ENCODE measurements at regions not wholly inside any gene's neighbourhood (a gene's known extent, or its start where the extent isn't known, plus 50 kb on each side); places are given as distances from the start of the nearest gene placed in this dataset.

- DNase-seq (no peak), ATAC-seq (ENCODE audit: low read depth) (no peak)
- no peak overlapping the region for H3K27ac ChIP-seq (ENCODE audit: low read length in 2 of 2)
- H3K27me3 ChIP-seq (replicated peaks in 1 of 4; ENCODE audit: control extremely low read depth in 1 of 4, control insufficient read depth in 3 of 4, insufficient read depth in 4 of 4, low read length in 3 of 4), result no peaks in the 10 kb centered on the region
- H4K20me1 ChIP-seq (ENCODE audit: control insufficient read depth, insufficient read depth, low read length, poor library complexity, severe bottlenecking), result no peaks in the 10 kb centered on the region
- ChIA-PET CTCF (no interaction called here), POLR2A (no interaction called here)
- no peaks in the 10 kb centered on the region for H3K36me3 ChIP-seq (replicated peaks in 1 of 2; ENCODE audit: control extremely low read depth in 1 of 2, control insufficient read depth in 1 of 2, extremely low read depth in 1 of 2, insufficient read depth in 2 of 2, low read length in 1 of 2)
- no peak overlapping the region for H3K9ac ChIP-seq (ENCODE audit: low read length)
- H3K79me2 ChIP-seq (ENCODE audit: control insufficient read depth, insufficient read depth, low read length), result no peaks in the 10 kb centered on the region
- Mint-ChIP-seq H3K27ac (no peak overlapping the region), H3K9me3 (ENCODE audit: insufficient read depth) (no peaks in the 10 kb centered on the region), H3K27me3 (peaks cover 15% of the 10 kb centered on the region), H3K4me3 (no peak overlapping the region), H3K4me1 (no peaks in the 10 kb centered on the region)
- WGBS (ENCODE audit: insufficient coverage), result 86% methylated on average over 12 of the region's 22 CpGs
- H3K4me2 ChIP-seq (replicated peaks; ENCODE audit: low read depth, low read length, poor library complexity, severe bottlenecking), result no peak overlapping the region
- H2AFZ ChIP-seq (ENCODE audit: insufficient read depth, low read depth, low read length, poor library complexity, severe bottlenecking), result no peak overlapping the region
- H3K4me1 ChIP-seq (ENCODE audit: control insufficient read depth in 2 of 2, insufficient read depth in 2 of 2, low read length in 2 of 2), result no peaks in the 10 kb centered on the region
- H3K4me3 ChIP-seq (ENCODE audit: control extremely low read depth in 1 of 5, extremely low read depth in 1 of 5, insufficient read depth in 1 of 5, low read depth in 2 of 5, low read length in 4 of 5), result no peak overlapping the region
- intact Hi-C loops (cut with micrococcal nuclease), result no loop called here
- TF ChIP-seq EZH2 (IDR thresholded peaks at IDR 0.05; ENCODE audit: borderline replicate concordance, insufficient read depth, low read depth, low read length, poor library complexity, severe bottlenecking) (no peak), CTCF (IDR thresholded peaks at IDR 0.05) (no peak)
- no peaks in the 10 kb centered on the region for H3K9me3 ChIP-seq (ENCODE audit: control extremely low read depth in 1 of 3, control insufficient read depth in 2 of 3, insufficient read depth in 1 of 3, low read length in 2 of 3)
These were observed 169.6 kb upstream of the SMIM23 start for GRCh38 chr5:171615705-171616640.

- intact Hi-C loops (cut with micrococcal nuclease), result no loop called here
- H2AFZ ChIP-seq (ENCODE audit: insufficient read depth, low read depth, low read length, poor library complexity, severe bottlenecking), result no peak overlapping the region
- Mint-ChIP-seq H3K4me3 (no peak overlapping the region), H3K4me1 (no peaks in the 10 kb centered on the region), H3K9me3 (ENCODE audit: insufficient read depth) (no peaks in the 10 kb centered on the region), H3K27me3 (peaks cover 20% of the 10 kb centered on the region), H3K27ac (no peak overlapping the region)
- H3K4me2 ChIP-seq (replicated peaks; ENCODE audit: low read depth, low read length, poor library complexity, severe bottlenecking), result no peak overlapping the region
- ATAC-seq (ENCODE audit: low read depth) (no peak), DNase-seq (no peak)
- ChIA-PET POLR2A (no interaction called here), CTCF (no interaction called here)
- H3K79me2 ChIP-seq (ENCODE audit: control insufficient read depth, insufficient read depth, low read length), result no peaks in the 10 kb centered on the region
- 97% methylated on average over 12 of the region's 12 CpGs for WGBS (ENCODE audit: insufficient coverage)
- no peak overlapping the region for H3K4me3 ChIP-seq (ENCODE audit: control extremely low read depth in 1 of 5, extremely low read depth in 1 of 5, insufficient read depth in 1 of 5, low read depth in 2 of 5, low read length in 4 of 5)
- H3K36me3 ChIP-seq (replicated peaks in 1 of 2; ENCODE audit: control extremely low read depth in 1 of 2, control insufficient read depth in 1 of 2, extremely low read depth in 1 of 2, insufficient read depth in 2 of 2, low read length in 1 of 2), result no peaks in the 10 kb centered on the region
- no peaks in the 10 kb centered on the region for H3K27me3 ChIP-seq (replicated peaks in 1 of 4; ENCODE audit: control extremely low read depth in 1 of 4, control insufficient read depth in 3 of 4, insufficient read depth in 4 of 4, low read length in 3 of 4)
- H3K9me3 ChIP-seq (ENCODE audit: control extremely low read depth in 1 of 3, control insufficient read depth in 2 of 3, insufficient read depth in 1 of 3, low read length in 2 of 3), result no peaks in the 10 kb centered on the region
- no peak overlapping the region for H3K27ac ChIP-seq (ENCODE audit: low read length in 2 of 2)
- no peak for TF ChIP-seq CTCF (IDR thresholded peaks at IDR 0.05)
- no peak for TF ChIP-seq EZH2 (IDR thresholded peaks at IDR 0.05; ENCODE audit: borderline replicate concordance, insufficient read depth, low read depth, low read length, poor library complexity, severe bottlenecking)
- no peaks in the 10 kb centered on the region for H3K4me1 ChIP-seq (ENCODE audit: control insufficient read depth in 2 of 2, insufficient read depth in 2 of 2, low read length in 2 of 2)
- no peak overlapping the region for H3K9ac ChIP-seq (ENCODE audit: low read length)
- no peaks in the 10 kb centered on the region for H4K20me1 ChIP-seq (ENCODE audit: control insufficient read depth, insufficient read depth, low read length, poor library complexity, severe bottlenecking)
These were observed 168.4 kb upstream of the SMIM23 start for GRCh38 chr5:171617266-171617665.
